Neural cell (in vitro differentiated cells): ENCODE measurements at regions not wholly inside any gene's neighbourhood (a gene's known extent, or its start where the extent isn't known, plus 50 kb on each side); places are given as distances from the start of the nearest gene placed in this dataset.
"Not testable (repeated sequence)": the region's sequence is repeated elsewhere in the genome, so short reads cannot be mapped to it uniquely, and the experiment has no call there.

Experiments
- H2AFZ ChIP-seq: fragments of 200-600, 300-800 bp; sonication (generic), shearing (Covaris generic); 2 replicates; pipeline ENCODE4 v1.6.0; 2014; ENCODE audit warnings: low read depth, mild to moderate bottlenecking, antibody characterized with exemption, low read length, moderate library complexity
- H3F3A ChIP-seq: fragments of 200-600 bp; shearing (Covaris generic); 2 replicates; pipeline ENCODE4 v1.6.1; 2016; ENCODE audit warnings: mild to moderate bottlenecking, moderate library complexity, mixed read lengths, antibody characterized with exemption, low read length; ENCODE audit not compliant: insufficient read depth, poor library complexity, severe bottlenecking
- H3K27ac ChIP-seq: fragments of 200-600, 300-800 bp; sonication (generic), shearing (Covaris generic); 2 replicates; pipeline ENCODE4 v1.5.1; 2014; ENCODE audit warnings: mild to moderate bottlenecking, low read length, moderate library complexity
- H3K27me3 ChIP-seq: fragments of 300-800, 200-600 bp; sonication (generic), shearing (Covaris generic); 2 replicates; pipeline ENCODE4 v1.6.0; 2014; ENCODE audit warnings: mild to moderate bottlenecking, low read depth, low read length, moderate library complexity; ENCODE audit not compliant: insufficient read depth
- H3K36me3 ChIP-seq: fragments of 300-800, 200-600 bp; sonication (generic), shearing (Covaris generic); 2 replicates; pipeline ENCODE4 v1.5.1; 2014; ENCODE audit warnings: mild to moderate bottlenecking, antibody characterized with exemption, low read length, moderate library complexity; ENCODE audit not compliant: insufficient read depth
- H3K4me2 ChIP-seq: fragments of 300-800, 200-600 bp; sonication (generic), shearing (Covaris generic); 2 replicates; pipeline ENCODE4 v1.6.0; 2014; ENCODE audit warnings: mild to moderate bottlenecking, low read length
- H3K4me3 ChIP-seq: fragments of 300-800, 200-600 bp; sonication (generic), shearing (Covaris generic); 2 replicates; pipeline ENCODE4 v1.5.1; 2014; ENCODE audit warnings: mild to moderate bottlenecking, low read length, moderate library complexity
- H3K79me2 ChIP-seq: fragments of 200-600 bp; shearing (Covaris generic); replicated peaks from 2 replicates; pipeline ENCODE4 v1.6.0; 2014; ENCODE audit warnings: mild to moderate bottlenecking, low read length, moderate library complexity; ENCODE audit not compliant: insufficient read depth
- H3K9ac ChIP-seq: fragments of 300-800, 200-600 bp; sonication (generic), shearing (Covaris generic); 2 replicates; pipeline ENCODE4 v1.6.1; 2016; ENCODE audit warnings: mild to moderate bottlenecking, low read length, mixed read lengths
- H3K9me2 ChIP-seq: fragments of 200-600 bp; shearing (Covaris generic); 2 replicates; pipeline ENCODE4 v1.6.1; 2016; ENCODE audit warnings: mild to moderate bottlenecking, low read length, mixed read lengths; ENCODE audit not compliant: insufficient read depth
- H3K9me3 ChIP-seq: fragments of 200-600, 300-800 bp; sonication (generic), shearing (Covaris generic); 2 replicates; pipeline ENCODE4 v1.6.1; 2016; ENCODE audit warnings: mild to moderate bottlenecking, mixed run types, low read length, moderate library complexity, mixed read lengths
- H4K20me1 ChIP-seq: fragments of 200-600 bp; shearing (Covaris generic); 2 replicates; pipeline ENCODE4 v1.6.1; 2016; ENCODE audit warnings: mild to moderate bottlenecking, mixed run types; ENCODE audit not compliant: insufficient read depth
- CTCF ChIP-seq: fragments of 450-650 bp; IDR thresholded peaks from 2 replicates; pipeline ENCODE4 v1.5.1; 2014; ENCODE audit warnings: antibody characterized with exemption, mild to moderate bottlenecking, moderate library complexity; ENCODE audit not compliant: poor library complexity, severe bottlenecking
- EP300 ChIP-seq: fragments of 450-650 bp; conservative IDR thresholded peaks from 2 replicates; pipeline ENCODE4 v1.6.1; 2014; ENCODE audit warnings: antibody characterized with exemption, mild to moderate bottlenecking, moderate library complexity; ENCODE audit not compliant: poor library complexity, severe bottlenecking
- EZH2 ChIP-seq: fragments of 200-600, 300-800 bp; shearing (Covaris generic), sonication (generic); IDR thresholded peaks from 2 replicates; pipeline ENCODE4 v1.6.1; 2014; ENCODE audit warnings: antibody characterized with exemption, low read length, borderline replicate concordance, mild to moderate bottlenecking; ENCODE audit not compliant: insufficient read depth, poor library complexity, severe bottlenecking
- MXI1 ChIP-seq: fragments of 450-650 bp; conservative IDR thresholded peaks from 2 replicates; pipeline ENCODE4 v1.6.1; 2014; ENCODE audit warnings: antibody characterized with exemption, mild to moderate bottlenecking; ENCODE audit not compliant: poor library complexity, severe bottlenecking
- POLR2AphosphoS5 ChIP-seq: IDR thresholded peaks from 2 replicates; pipeline ENCODE4 v1.6.1; 2012
- RAD21 ChIP-seq: fragments of 450-650 bp; conservative IDR thresholded peaks from 2 replicates; pipeline ENCODE4 v1.6.1; 2014; ENCODE audit warnings: antibody characterized with exemption, mild to moderate bottlenecking, moderate library complexity
- REST ChIP-seq: IDR thresholded peaks from 2 replicates; pipeline ENCODE4 v1.6.1; 2012; ENCODE audit warnings: borderline replicate concordance
- SMC3 ChIP-seq: fragments of 450-650 bp; conservative IDR thresholded peaks from 2 replicates; pipeline ENCODE4 v1.6.1; 2014; ENCODE audit warnings: antibody characterized with exemption, mild to moderate bottlenecking, moderate library complexity; ENCODE audit not compliant: poor library complexity
- TAF1 ChIP-seq: IDR thresholded peaks from 2 replicates; pipeline ENCODE4 v1.6.1; 2012; ENCODE audit warnings: low read depth

DNA sequence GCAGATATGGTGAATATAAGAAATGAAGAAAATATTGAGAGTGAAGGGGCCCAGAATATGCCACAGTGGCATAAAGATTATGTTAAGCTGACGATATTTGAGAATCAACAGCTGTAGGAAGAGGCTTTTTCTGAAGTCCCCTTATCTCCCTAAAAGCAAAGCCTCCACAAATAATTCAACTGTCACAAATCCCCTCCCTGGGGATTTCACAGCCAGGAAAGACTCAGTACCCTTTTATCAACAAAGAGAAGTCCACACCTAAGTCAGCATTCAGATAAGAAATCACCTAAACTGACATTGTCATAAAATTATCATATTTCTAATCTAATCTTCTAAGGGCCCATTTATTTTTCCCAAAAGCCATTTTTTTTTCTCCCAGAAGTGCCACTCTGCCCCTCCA is 284.9 kb upstream of the VWC2 start:
- Histone ChIP-seq H3K4me2 (no peak overlapping the region), H3K4me3 (no peak overlapping the region), H3K9me2 (no peaks in the 10 kb centered on the region), H3K27me3 (no peaks in the 10 kb centered on the region), H3K36me3 (no peaks in the 10 kb centered on the region), H3K79me2 (no peaks in the 10 kb centered on the region), H3K27ac (no peak overlapping the region), H3K9me3 (no peaks in the 10 kb centered on the region), H4K20me1 (no peaks in the 10 kb centered on the region), H3K9ac (no peak overlapping the region), H2AFZ (no peak overlapping the region), H3F3A (no peaks in the 10 kb centered on the region)
- TF ChIP-seq EP300, result no peak
- TF ChIP-seq TAF1, result no peak
- no peak for TF ChIP-seq RAD21
- no peak for TF ChIP-seq REST
- TF ChIP-seq POLR2AphosphoS5, result no peak
- TF ChIP-seq SMC3, result no peak
- no peak for TF ChIP-seq MXI1
- TF ChIP-seq EZH2, result no peak
- no peak for TF ChIP-seq CTCF

GRCh38 chr7:49497471-49497870 is 276.0 kb upstream of the VWC2 start:
- Histone ChIP-seq H3K9me3 (no peaks in the 10 kb centered on the region), H3K79me2 (no peaks in the 10 kb centered on the region), H3K4me3 (no peak overlapping the region), H3K4me2 (no peak overlapping the region), H3K9me2 (no peaks in the 10 kb centered on the region), H4K20me1 (no peaks in the 10 kb centered on the region), H3K27ac (no peak overlapping the region), H3K27me3 (no peaks in the 10 kb centered on the region), H2AFZ (no peak overlapping the region), H3F3A (no peaks in the 10 kb centered on the region), H3K36me3 (no peaks in the 10 kb centered on the region), H3K9ac (no peak overlapping the region)
- TF ChIP-seq SMC3, result no peak

DNA sequence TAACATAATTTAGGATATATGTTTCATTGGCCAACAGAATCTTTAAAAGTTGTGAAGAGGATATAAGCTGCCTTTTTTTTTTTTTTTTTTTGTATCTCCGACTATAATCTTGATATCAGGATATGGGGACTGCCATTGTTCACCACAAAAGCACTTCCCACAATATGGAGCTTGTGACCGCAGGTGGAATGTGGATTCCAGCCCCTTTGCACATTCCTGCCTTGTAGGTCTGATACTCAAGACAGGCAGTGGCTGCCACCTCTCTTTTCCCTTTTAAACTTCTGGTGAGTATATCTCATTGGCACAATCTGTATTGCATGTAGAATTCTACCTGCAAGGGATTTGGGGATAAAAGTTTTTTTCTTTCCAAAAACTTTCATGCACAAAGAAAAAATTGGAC is 272.7 kb upstream of the VWC2 start:
- Histone ChIP-seq H2AFZ (no peak overlapping the region), H3K27me3 (no peaks in the 10 kb centered on the region), H3F3A (no peaks in the 10 kb centered on the region), H3K9ac (no peak overlapping the region), H3K27ac (no peak overlapping the region), H4K20me1 (no peaks in the 10 kb centered on the region), H3K36me3 (no peaks in the 10 kb centered on the region), H3K4me3 (no peak overlapping the region), H3K9me3 (no peaks in the 10 kb centered on the region), H3K79me2 (no peaks in the 10 kb centered on the region), H3K4me2 (no peak overlapping the region), H3K9me2 (no peaks in the 10 kb centered on the region)
- TF ChIP-seq TAF1, result no peak
- no peak for TF ChIP-seq REST
- TF ChIP-seq RAD21, result no peak

DNA sequence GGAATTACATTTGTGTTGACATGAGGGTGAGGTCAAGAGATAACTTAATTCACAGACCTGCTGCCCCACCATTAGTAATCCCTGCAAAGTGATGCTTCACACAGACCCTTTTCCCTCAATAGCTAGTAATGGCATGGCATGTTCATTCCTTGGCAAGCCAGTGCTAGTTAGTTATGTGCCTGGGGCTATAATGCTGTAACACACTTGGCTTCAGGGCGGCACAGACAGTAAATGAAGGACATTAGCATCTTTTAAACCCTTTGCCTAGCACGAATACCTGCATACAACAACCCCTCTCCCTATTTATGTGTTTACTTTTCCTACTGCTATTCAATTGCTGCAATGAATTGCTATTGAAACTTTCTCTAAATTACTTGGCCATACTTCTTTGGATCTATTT is 266.2 kb upstream of the VWC2 start:
- not testable (repeated sequence) for H3K4me2 ChIP-seq, H3K27me3 ChIP-seq, H3K27ac ChIP-seq

More for the DNA sequence above, 266.2 kb upstream of the VWC2 start:
- H3K79me2 ChIP-seq, H3K9me2 ChIP-seq, H2AFZ ChIP-seq, H3K9ac ChIP-seq, H3K4me3 ChIP-seq, H3F3A ChIP-seq, H3K36me3 ChIP-seq, H4K20me1 ChIP-seq, H3K9me3 ChIP-seq: not testable (repeated sequence)
